ENCODE measurements at regions not wholly inside any gene's neighbourhood (a gene's known extent, or its start where the extent isn't known, plus 50 kb on each side); places are given as distances from the start of the nearest gene placed in this dataset.
A peak's percentile ranks its signal among the peaks of the same experiment; 100 is the strongest.

- POLR2A ChIA-PET = no interaction called here
- H3K27ac ChIP-seq (ENCODE audit: low read depth in 2 of 2, low read length in 1 of 2) = no peak overlapping the region
- no peak overlapping the region for H3K9ac ChIP-seq
Measured at GRCh38 chr6:169959136-169960002, 207.9 kb downstream of the ERMARD start.

More at GRCh38 chr6:169959136-169960002, 207.9 kb downstream of the ERMARD start:
- Histone ChIP-seq H3K4me3 (ENCODE audit: low read depth in 2 of 2, low read length in 1 of 2) (no peak overlapping the region), H3K9me3 (no peaks in the 10 kb centered on the region), H2AFZ (ENCODE audit: low read depth) (no peak overlapping the region), H3K36me3 (replicated peaks in 1 of 2; ENCODE audit: control insufficient read depth in 1 of 2, insufficient read depth in 2 of 2, low read length in 1 of 2) (no peaks in the 10 kb centered on the region), H3K4me2 (no peak overlapping the region), H3K9me2 (no peaks in the 10 kb centered on the region), H3K4me1 (ENCODE audit: control insufficient read depth in 1 of 2, insufficient read depth in 2 of 2, low read depth in 1 of 2, low read length in 1 of 2) (peaks cover 0 to 10% of the 10 kb centered on the region in 2 experiments; a peak in 1 of 4 replicates), H3K79me2 (ENCODE audit: insufficient read depth) (no peaks in the 10 kb centered on the region), H3K27me3 (ENCODE audit: insufficient read depth) (no peaks in the 10 kb centered on the region), H3F3A (replicated peaks; ENCODE audit: insufficient read depth) (no peaks in the 10 kb centered on the region), H4K20me1 (ENCODE audit: insufficient read depth) (no peaks in the 10 kb centered on the region)
- 47% methylated on average over 18 of the region's 28 CpGs for WGBS (ENCODE audit: low lambda C conversion rate)
- DNase-seq = peak; percentile 32
- TF ChIP-seq RXRA (IDR thresholded peaks at IDR 0.05; ENCODE audit: borderline replicate concordance, low read depth) (no peak), CTCF (IDR thresholded peaks at IDR 0.05) (no peak), NFIC (IDR thresholded peaks at IDR 0.05; ENCODE audit: borderline replicate concordance) (no peak), SMC3 (IDR thresholded peaks at IDR 0.05; ENCODE audit: low read depth, low read length) (no peak), REST (IDR thresholded peaks at IDR 0.05; ENCODE audit: low read depth, low read length) (no peak)
- CTCF ChIA-PET = interaction anchor here (1.1 kb wide), 1 partner anchor 8 kb away, joined by 3 read pairs; no protein-coding TSS in a partner anchor

Data from SK-N-SH (cell line).